H1 (cell line): ENCODE measurements at regions not wholly inside any gene's neighbourhood (a gene's known extent, or its start where the extent isn't known, plus 50 kb on each side); places are given as distances from the start of the nearest gene placed in this dataset.

ENCODE experiments used
- CTCF ChIA-PET: fragments of 300-600 bp; sonication (Branson Sonifier 250); formaldehyde crosslinking; loops from one replicate; lab custom pipeline; 2021; ENCODE audit not compliant: partially characterized antibody; lab: Charles Lee
- POLR2A ChIA-PET: fragments of 300-600 bp; sonication (Branson Sonifier 250); formaldehyde crosslinking; loops from one replicate; lab custom pipeline; 2021; ENCODE audit warnings: inconsistent platforms; ENCODE audit not compliant: partially characterized antibody; lab: Charles Lee
- DNase-seq, 2 experiments: peaks; one replicate each; pipeline versions ENCODE4 v3.0.0 to v3.0.0-alpha.2; 2010 to 2022; ENCODE audit warnings: low spot score in 2 of 2, low read depth in 1 of 2, mixed read lengths in 1 of 2
- FAIRE-seq: peaks from 2 replicates; lab custom pipeline; 2011; peaks lifted over from hg19 to GRCh38; lab: Jason Lieb, UNC
- H2AFZ ChIP-seq: 2 replicates; pipeline ENCODE4 v1.8.1; 2012; ENCODE audit warnings: low read length, inconsistent platforms
- H2AK5ac ChIP-seq: 2 replicates; pipeline ENCODE4 v1.6.1; 2013; ENCODE audit warnings: low read depth, low read length
- H2BK120ac ChIP-seq: replicated peaks from 2 replicates; pipeline ENCODE3; 2013; ENCODE audit warnings: low read depth, low read length, inconsistent platforms
- H2BK12ac ChIP-seq: 2 replicates; pipeline ENCODE4 v1.6.1; 2013; ENCODE audit warnings: low read depth, low read length
- H2BK15ac ChIP-seq: 2 replicates; pipeline ENCODE4 v1.6.1; 2013; ENCODE audit warnings: low read length
- H2BK20ac ChIP-seq: 2 replicates; pipeline ENCODE4 v1.6.1; 2013; ENCODE audit warnings: low read length
- H2BK5ac ChIP-seq: 2 replicates; pipeline ENCODE4 v1.6.1; 2013; ENCODE audit warnings: low read depth, low read length
- H3K14ac ChIP-seq: 2 replicates; pipeline ENCODE4 v1.6.1; 2013; ENCODE audit warnings: inconsistent platforms; ENCODE audit not compliant: insufficient read length
- H3K18ac ChIP-seq: 2 replicates; pipeline ENCODE4 v1.6.1; 2013; ENCODE audit warnings: low read length; ENCODE audit errors: extremely low read depth
- H3K23ac ChIP-seq: 2 replicates; pipeline ENCODE4 v1.6.1; 2013; ENCODE audit warnings: inconsistent platforms; ENCODE audit not compliant: insufficient read length
- H3K23me2 ChIP-seq: 2 replicates; pipeline ENCODE4 v1.6.1; 2013; ENCODE audit warnings: low read depth, low read length
- H3K27ac ChIP-seq: 2 replicates; pipeline ENCODE4 v1.6.1; 2011; ENCODE audit warnings: low read depth, low read length, inconsistent platforms
- H3K27me3 ChIP-seq, 4 experiments: replicated peaks in 1 of 4; 1 replicate in 1 of 4; 2 replicates in 3 of 4; pipeline versions ENCODE4 v1.6.1 to v1.8.1; 2011 to 2013; ENCODE audit warnings: low read length in 3 of 4, mild to moderate bottlenecking in 3 of 4, inconsistent platforms in 2 of 4, mixed read lengths in 2 of 4, moderate library complexity in 1 of 4; ENCODE audit not compliant: control insufficient read depth in 3 of 4, insufficient read depth in 3 of 4; ENCODE audit errors: extremely low read depth in 1 of 4
- H3K36me3 ChIP-seq, 4 experiments: 2 replicates each; pipeline versions ENCODE4 v1.6.1 to v1.8.1; 2011 to 2013; ENCODE audit warnings: mild to moderate bottlenecking in 4 of 4, low read length in 3 of 4, moderate library complexity in 2 of 4, control low read depth in 1 of 4, inconsistent platforms in 1 of 4; ENCODE audit not compliant: insufficient read depth in 4 of 4, control insufficient read depth in 2 of 4
- H3K4ac ChIP-seq: replicated peaks from 2 replicates; pipeline ENCODE3; 2013; ENCODE audit warnings: low read length, low read depth, mixed read lengths, inconsistent platforms; ENCODE audit not compliant: insufficient read length
- H3K4me1 ChIP-seq, 4 experiments: replicated peaks in 1 of 4; 1 replicate in 1 of 4; 2 replicates in 3 of 4; pipeline versions ENCODE4 v1.6.1 to v1.8.1; 2011 to 2013; ENCODE audit warnings: low read length in 3 of 4, inconsistent platforms in 2 of 4, mixed read lengths in 1 of 4; ENCODE audit not compliant: insufficient read depth in 4 of 4, control insufficient read depth in 3 of 4
- H3K4me2 ChIP-seq, 2 experiments: 2 replicates each; pipeline versions ENCODE4 v1.6.1 to v1.8.1; 2011 to 2013; ENCODE audit warnings: low read depth in 2 of 2, low read length in 2 of 2, control low read depth in 1 of 2, inconsistent platforms in 1 of 2, mild to moderate bottlenecking in 1 of 2; ENCODE audit not compliant: insufficient read depth in 1 of 2
- H3K4me3 ChIP-seq, 4 experiments: fragments of 200-600, 300-600 bp in 1 of 4; sonication (generic), shearing (Covaris generic), sonication (Bioruptor Twin) in 1 of 4; 2 replicates each; pipeline versions ENCODE4 v1.5.1 to v1.8.1; 2011 to 2016; ENCODE audit warnings: low read length in 4 of 4, low read depth in 3 of 4, control low read depth in 2 of 4, inconsistent platforms in 2 of 4, mild to moderate bottlenecking in 2 of 4, mixed read lengths in 1 of 4, moderate library complexity in 1 of 4; ENCODE audit not compliant: insufficient read depth in 2 of 4; ENCODE audit errors: extremely low read depth in 1 of 4
- H3K56ac ChIP-seq: replicated peaks from 2 replicates; pipeline ENCODE3; 2013; ENCODE audit warnings: low read depth, mild to moderate bottlenecking, mixed read lengths, low read length, inconsistent platforms; ENCODE audit not compliant: insufficient read length
- H3K79me1 ChIP-seq: 2 replicates; pipeline ENCODE4 v1.6.1; 2013; ENCODE audit warnings: low read depth, low read length, control low read depth
- H3K79me2 ChIP-seq, 2 experiments: 2 replicates each; pipeline versions ENCODE4 v1.6.1 to v1.8.1; 2012 to 2013; ENCODE audit warnings: low read length in 2 of 2, mild to moderate bottlenecking in 2 of 2, inconsistent platforms in 1 of 2; ENCODE audit not compliant: insufficient read depth in 2 of 2, control insufficient read depth in 1 of 2
- H3K9ac ChIP-seq, 4 experiments: replicated peaks in 1 of 4; 1 replicate in 1 of 4; 2 replicates in 3 of 4; pipeline versions ENCODE4 v1.6.1 to v1.8.1; 2011 to 2013; ENCODE audit warnings: low read depth in 3 of 4, low read length in 3 of 4, control low read depth in 2 of 4, mild to moderate bottlenecking in 2 of 4, moderate library complexity in 2 of 4, inconsistent platforms in 1 of 4; ENCODE audit errors: extremely low read depth in 1 of 4
- H3K9me3 ChIP-seq, 2 experiments: 2 replicates each; pipeline versions ENCODE4 v1.6.1 to v1.8.1; 2012 to 2013; ENCODE audit warnings: mild to moderate bottlenecking in 2 of 2, moderate library complexity in 2 of 2, control low read depth in 1 of 2, inconsistent platforms in 1 of 2, low read depth in 1 of 2, low read length in 1 of 2, mixed read lengths in 1 of 2; ENCODE audit not compliant: insufficient read depth in 2 of 2
- H4K20me1 ChIP-seq, 2 experiments: replicated peaks in 1 of 2; 2 replicates each; pipeline versions ENCODE3 to v1.8.1; 2011 to 2013; ENCODE audit warnings: inconsistent platforms in 2 of 2, low read length in 2 of 2, mild to moderate bottlenecking in 1 of 2; ENCODE audit not compliant: insufficient read depth in 2 of 2, control insufficient read depth in 1 of 2
- H4K5ac ChIP-seq: 2 replicates; pipeline ENCODE4 v1.6.1; 2013; ENCODE audit warnings: low read length, low read depth, mixed read lengths, inconsistent platforms; ENCODE audit not compliant: insufficient read length
- H4K8ac ChIP-seq: 2 replicates; pipeline ENCODE4 v1.8.0; 2013; ENCODE audit warnings: mild to moderate bottlenecking, moderate library complexity, low read length, inconsistent platforms; ENCODE audit not compliant: insufficient read depth; ENCODE audit errors: extremely low read depth
- H4K91ac ChIP-seq: replicated peaks from 2 replicates; pipeline ENCODE3; 2013; ENCODE audit warnings: low read length, mixed read lengths, inconsistent platforms; ENCODE audit not compliant: insufficient read length
- CREB1 ChIP-seq: IDR thresholded peaks from 2 replicates; pipeline ENCODE4 v1.6.1; 2012; ENCODE audit warnings: inconsistent platforms
- TAF7 ChIP-seq: optimal IDR thresholded peaks from 2 replicates; pipeline ENCODE3; 2011; ENCODE audit warnings: low read depth, mild to moderate bottlenecking, inconsistent platforms, low read length, moderate library complexity, borderline replicate concordance
- WGBS, 2 experiments: shearing (Covaris generic) in 1 of 2; methylation state at CpG; one replicate each; pipeline versions ENCODE4 v1.1.6 to v1.1.7; 2013 to 2015; ENCODE audit warnings: low lambda C conversion rate in 2 of 2, mixed read lengths in 2 of 2, inconsistent platforms in 1 of 2, low coverage in 1 of 2, missing lambda C conversion rate in 1 of 2; ENCODE audit not compliant: insufficient replicate concordance in 2 of 2, insufficient coverage in 1 of 2, insufficient read length in 1 of 2; ENCODE audit errors: extremely low coverage in 1 of 2, missing lambda C conversion rate in 1 of 2; 5-methylcytosine and 5-hydroxymethylcytosine counted together

DNA sequence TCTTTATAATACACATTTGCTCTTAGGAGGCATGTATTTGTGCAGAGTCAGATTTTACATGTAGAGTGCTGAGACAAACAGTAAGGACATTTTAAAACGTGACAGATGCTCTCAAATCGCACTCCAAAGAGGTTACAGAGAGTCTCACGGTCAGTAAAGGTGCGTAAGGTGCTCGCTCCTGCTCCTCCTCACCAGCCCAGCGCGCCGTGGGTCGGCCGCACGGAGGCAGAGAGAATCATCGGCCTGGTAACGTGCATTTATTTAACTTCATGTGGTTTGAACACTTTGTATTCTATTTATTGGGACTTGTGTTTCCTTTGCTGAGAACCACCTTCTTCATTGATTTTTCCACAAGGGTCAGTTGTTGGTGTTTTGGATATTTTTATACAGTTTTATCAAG, 900.1 kb downstream of the BRD1 start:
- no peak overlapping the region for H3K9ac ChIP-seq
- no peak overlapping the region for H4K8ac ChIP-seq
- no peak overlapping the region for H2BK20ac ChIP-seq
- FAIRE-seq (no peak), DNase-seq (peak in 1 of 2 experiments; percentile 13)
- no peaks in the 10 kb centered on the region for H3K79me1 ChIP-seq
- CTCF ChIA-PET = no interaction called here
- H3K18ac ChIP-seq = no peak overlapping the region
- no peak overlapping the region for H3K4me3 ChIP-seq
- H3K27ac ChIP-seq = no peak overlapping the region
- H2BK12ac ChIP-seq = no peak overlapping the region
- H3K36me3 ChIP-seq = no peaks in the 10 kb centered on the region
- H2BK15ac ChIP-seq = no peak overlapping the region
- no peak overlapping the region for H2BK5ac ChIP-seq
- no peak overlapping the region for H2BK120ac ChIP-seq
- H3K4me2 ChIP-seq = no peak overlapping the region
- H2AFZ ChIP-seq = no peak overlapping the region
- no peak overlapping the region for H3K23ac ChIP-seq
- H3K79me2 ChIP-seq = no peaks in the 10 kb centered on the region
- no peaks in the 10 kb centered on the region for H3K4me1 ChIP-seq
- 0 out of 7 replicates have a peak, but pooled peaks cover 0 to 3% (median 0%) of the 10 kb centered on the region in 4 experiments for H3K27me3 ChIP-seq
- H3K4ac ChIP-seq = no peak overlapping the region
- no peaks in the 10 kb centered on the region for H4K20me1 ChIP-seq
- H3K14ac ChIP-seq = no peak overlapping the region
- WGBS, 2 experiments = 88% methylated on average over 13 of the region's 13 CpGs; no CpG with 5 or more reads in 1 of the 2 experiments
- no peaks in the 10 kb centered on the region for H3K9me3 ChIP-seq
- POLR2A ChIA-PET = no interaction called here
- H4K91ac ChIP-seq = no peak overlapping the region
- H3K56ac ChIP-seq = no peak overlapping the region
- no peaks in the 10 kb centered on the region for H3K23me2 ChIP-seq
- no peak overlapping the region for H4K5ac ChIP-seq
- H2AK5ac ChIP-seq = no peak overlapping the region
- TF ChIP-seq CREB1 = no peak
- TF ChIP-seq TAF7 = no peak
